Kidney (tissue), 13 donors: ENCODE measurements at regions not wholly inside any gene's neighbourhood (a gene's known extent, or its start where the extent isn't known, plus 50 kb on each side); places are given as distances from the start of the nearest gene placed in this dataset.

Experiments used
- DNase-seq, 5 donors: peaks; one replicate each; pipeline ENCODE4 v3.0.0-alpha.2; 2013 to 2020
- FAIRE-seq: peaks from 2 replicates; lab custom pipeline; 2012; peaks lifted over from hg19 to GRCh38; lab: Jason Lieb, UNC
- H3K27ac ChIP-seq, 2 donors: one replicate each; pipeline ENCODE4 v1.7.0; 2013; ENCODE audit warnings: low read depth in 2 of 2, low read length in 2 of 2, inconsistent platforms in 1 of 2
- H3K27me3 ChIP-seq: one replicate; pipeline ENCODE4 v1.7.1; 2013; ENCODE audit warnings: low read length, inconsistent platforms; ENCODE audit not compliant: control insufficient read depth, insufficient read depth
- H3K36me3 ChIP-seq, 3 donors: one replicate each; pipeline versions ENCODE4 v1.7.0 to v1.7.1; 2013; ENCODE audit warnings: low read length in 3 of 3, control low read depth in 1 of 3, inconsistent platforms in 1 of 3; ENCODE audit not compliant: insufficient read depth in 3 of 3, control insufficient read depth in 2 of 3
- H3K4me1 ChIP-seq, 3 donors: one replicate each; pipeline versions ENCODE4 v1.7.0 to v1.7.1; 2013; ENCODE audit warnings: low read length in 3 of 3, inconsistent platforms in 1 of 3, low read depth in 1 of 3; ENCODE audit not compliant: control insufficient read depth in 2 of 3, insufficient read depth in 2 of 3
- H3K4me3 ChIP-seq, 3 donors: one replicate each; pipeline versions ENCODE4 v1.7.0 to v1.8.1; 2013; ENCODE audit warnings: low read length in 3 of 3, control low read depth in 1 of 3, inconsistent platforms in 1 of 3
- H3K9ac ChIP-seq, 3 donors: one replicate each; pipeline versions ENCODE4 v1.7.0 to v1.7.1; 2013; ENCODE audit warnings: low read length in 3 of 3, control low read depth in 1 of 3, inconsistent platforms in 1 of 3
- H3K9me3 ChIP-seq, 3 donors: one replicate each; pipeline versions ENCODE4 v1.7.0 to v1.7.1; 2013; ENCODE audit warnings: low read length in 3 of 3, control low read depth in 1 of 3, inconsistent platforms in 1 of 3; ENCODE audit not compliant: control insufficient read depth in 2 of 3, insufficient read depth in 1 of 3
- CTCF ChIP-seq: IDR thresholded peaks from 3 replicates; pipeline ENCODE4 v1.5.1; 2012; ENCODE audit warnings: mild to moderate bottlenecking, moderate library complexity, borderline replicate concordance; ENCODE audit not compliant: insufficient read depth; ENCODE audit errors: extremely low read depth
- intact Hi-C: fragments of 100-400 bp; cut with DNase I; formaldehyde crosslinking; loops from one replicate; pipeline ENCODE4 v1.11.1; 2022
- donor health status: control.
- donor health status: control.
- donor health status: control.
- donor health status: control.
- donor health status: control.
- donor health status: DM: yes; HTN: yes; CAD: no.
- donor health status: Normal renal cell carcinoma (clear cell type).

DNA sequence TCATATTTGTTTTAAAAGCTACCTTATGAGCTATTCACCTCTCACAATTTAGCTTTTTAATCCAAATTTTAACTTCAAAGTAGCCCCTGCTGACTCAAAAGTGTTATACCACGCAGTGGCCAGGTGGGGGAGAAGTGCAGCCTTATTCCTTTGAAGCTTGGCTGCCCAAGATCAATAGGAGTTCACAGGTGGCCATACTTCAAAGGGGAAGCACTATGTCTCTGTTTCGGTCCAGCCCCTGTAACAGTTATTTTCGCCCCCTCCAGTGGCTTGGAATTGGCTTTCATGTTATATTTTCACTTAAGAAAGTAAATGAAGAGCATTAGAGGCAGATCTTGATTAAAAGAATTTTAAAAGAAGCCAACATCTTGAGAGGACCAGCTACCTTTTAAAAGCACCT lies 608.4 kb downstream of the EPHA7 start:
- no peak overlapping the region for H3K9ac ChIP-seq
- H3K27ac ChIP-seq: no peak overlapping the region
- no peaks in the 10 kb centered on the region for H3K27me3 ChIP-seq
- TF ChIP-seq CTCF: peak; percentile 28
- peak in 4 of 5 donors; percentile 47 to 78 (median 56) for DNase-seq
- H3K4me3 ChIP-seq: no peak overlapping the region
- H3K36me3 ChIP-seq: no peaks in the 10 kb centered on the region
- intact Hi-C loops: no loop called here
- FAIRE-seq: no peak
- H3K4me1 ChIP-seq: no peaks in the 10 kb centered on the region
- H3K9me3 ChIP-seq: no peaks in the 10 kb centered on the region

- Histone ChIP-seq H3K27ac (no peak overlapping the region), H3K27me3 (no peaks in the 10 kb centered on the region), H3K9ac (no peak overlapping the region), H3K9me3 (no peaks in the 10 kb centered on the region), H3K4me3 (no peak overlapping the region), H3K4me1 (no peaks in the 10 kb centered on the region), H3K36me3 (no peaks in the 10 kb centered on the region)
- FAIRE-seq (no peak), DNase-seq (no peak)
- intact Hi-C loops: no loop called here
- no peak for TF ChIP-seq CTCF
Observed at GRCh38 chr6:92806254-92806653, 613.1 kb downstream of the EPHA7 start.

DNA sequence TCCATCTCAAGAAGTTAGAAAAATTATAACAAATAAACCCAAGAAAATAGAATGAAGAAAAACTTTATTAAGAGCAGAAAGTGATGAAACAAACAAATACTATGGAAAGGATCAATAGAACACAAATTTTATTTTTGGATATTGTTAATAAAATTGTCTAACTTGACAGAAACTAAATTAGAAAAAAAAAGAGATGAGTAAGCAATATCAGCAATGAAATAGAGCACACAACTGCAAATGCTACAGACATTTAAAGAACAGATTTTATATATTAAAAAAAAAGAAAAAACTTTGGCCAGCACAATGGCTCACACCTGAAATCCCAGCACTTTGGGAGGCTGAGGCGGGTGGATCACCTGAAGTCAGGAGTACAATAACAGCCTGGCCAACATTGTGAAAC lies 628.0 kb downstream of the EPHA7 start:
- no peak for FAIRE-seq
- no peak for TF ChIP-seq CTCF

GRCh38 chr6:92790381-92790780 lies 629.0 kb downstream of the EPHA7 start:
- Histone ChIP-seq H3K36me3 (no peaks in the 10 kb centered on the region), H3K27ac (no peak overlapping the region), H3K9ac (no peak overlapping the region), H3K4me3 (no peak overlapping the region), H3K4me1 (no peaks in the 10 kb centered on the region), H3K9me3 (no peaks in the 10 kb centered on the region), H3K27me3 (no peaks in the 10 kb centered on the region)
- FAIRE-seq (no peak), DNase-seq (no peak)
- no peak for TF ChIP-seq CTCF
- intact Hi-C loops: no loop called here

More for the DNA sequence above, 628.0 kb downstream of the EPHA7 start:
- Histone ChIP-seq H3K4me3 (no peak overlapping the region), H3K27ac (no peak overlapping the region), H3K4me1 (no peaks in the 10 kb centered on the region), H3K27me3 (no peaks in the 10 kb centered on the region), H3K9me3 (no peaks in the 10 kb centered on the region), H3K9ac (no peak overlapping the region), H3K36me3 (no peaks in the 10 kb centered on the region)
- DNase-seq: no peak
- intact Hi-C loops: no loop called here
